GM13976 (cell line): ENCODE measurements at regions not wholly inside any gene's neighbourhood (a gene's known extent, or its start where the extent isn't known, plus 50 kb on each side); places are given as distances from the start of the nearest gene placed in this dataset.

ENCODE experiments used
- DNase-seq: peaks from one replicate; pipeline ENCODE4 v3.0.0; 2012; ENCODE audit warnings: low spot score
- in situ Hi-C: fragments of 300-500 bp; cut with MboI; formaldehyde crosslinking; loops from one replicate; pipeline ENCODE4 v1.12.0; 2022; ENCODE audit warnings: low sequenced_read_pairs, mixed read lengths, inconsistent platforms; ENCODE audit not compliant: unreplicated experiment
- TF ChIP-seq, protein P1 (sequence below): IDR thresholded peaks from 2 replicates; pipeline ENCODE4 v1.5.1; 2012; ENCODE audit warnings: borderline replicate concordance, mild to moderate bottlenecking; ENCODE audit not compliant: insufficient read depth; ENCODE audit errors: extremely low read depth, missing control alignments, control extremely low read depth

- no peak for DNase-seq
- TF ChIP-seq, protein P1, sequence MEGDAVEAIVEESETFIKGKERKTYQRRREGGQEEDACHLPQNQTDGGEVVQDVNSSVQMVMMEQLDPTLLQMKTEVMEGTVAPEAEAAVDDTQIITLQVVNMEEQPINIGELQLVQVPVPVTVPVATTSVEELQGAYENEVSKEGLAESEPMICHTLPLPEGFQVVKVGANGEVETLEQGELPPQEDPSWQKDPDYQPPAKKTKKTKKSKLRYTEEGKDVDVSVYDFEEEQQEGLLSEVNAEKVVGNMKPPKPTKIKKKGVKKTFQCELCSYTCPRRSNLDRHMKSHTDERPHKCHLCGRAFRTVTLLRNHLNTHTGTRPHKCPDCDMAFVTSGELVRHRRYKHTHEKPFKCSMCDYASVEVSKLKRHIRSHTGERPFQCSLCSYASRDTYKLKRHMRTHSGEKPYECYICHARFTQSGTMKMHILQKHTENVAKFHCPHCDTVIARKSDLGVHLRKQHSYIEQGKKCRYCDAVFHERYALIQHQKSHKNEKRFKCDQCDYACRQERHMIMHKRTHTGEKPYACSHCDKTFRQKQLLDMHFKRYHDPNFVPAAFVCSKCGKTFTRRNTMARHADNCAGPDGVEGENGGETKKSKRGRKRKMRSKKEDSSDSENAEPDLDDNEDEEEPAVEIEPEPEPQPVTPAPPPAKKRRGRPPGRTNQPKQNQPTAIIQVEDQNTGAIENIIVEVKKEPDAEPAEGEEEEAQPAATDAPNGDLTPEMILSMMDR: no peak
- in situ Hi-C loops: no loop called here
Observed at GRCh38 chr17:54789101-54789880, 111.4 kb upstream of the TOM1L1 start.

DNA sequence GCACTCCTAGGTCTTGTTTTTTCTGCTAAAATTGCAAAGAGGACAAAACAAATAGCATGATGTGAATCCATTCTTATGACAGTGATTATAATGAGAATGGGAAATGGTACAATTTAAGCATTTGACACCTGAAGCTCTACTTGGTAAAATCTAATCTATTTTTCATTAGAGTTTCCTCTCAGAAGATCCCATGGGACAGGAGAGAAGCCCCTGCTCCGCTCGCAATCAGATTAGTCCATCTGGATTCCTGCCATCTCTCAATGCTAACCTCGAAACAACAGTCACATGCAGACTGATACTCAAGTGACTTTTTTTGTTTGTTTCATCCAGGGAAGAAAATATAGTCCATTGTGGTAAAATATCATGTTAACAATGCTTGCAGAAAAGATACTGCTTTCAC lies 107.4 kb upstream of the TOM1L1 start:
- DNase-seq: no peak
- TF ChIP-seq, protein P1: no peak
- in situ Hi-C loops: no loop called here

GRCh38 chr17:54795046-54795445 lies 105.6 kb upstream of the TOM1L1 start:
- in situ Hi-C loops: no loop called here
- TF ChIP-seq, protein P1: no peak
- DNase-seq: no peak

GRCh38 chr17:54807331-54807730 lies 93.3 kb upstream of the TOM1L1 start:
- TF ChIP-seq, protein P1: no peak
- in situ Hi-C loops: loop anchor here (25.0 kb wide), 1 partner anchor 95 kb away; no protein-coding TSS in a partner anchor
- DNase-seq: no peak

- TF ChIP-seq, protein P1: no peak
- DNase-seq: no peak
- in situ Hi-C loops: loop anchor here (25.0 kb wide), 1 partner anchor 102 kb away; no protein-coding TSS in a partner anchor
Observed at GRCh38 chr17:54813896-54814295, 86.8 kb upstream of the TOM1L1 start.

GRCh38 chr17:54814371-54814770 lies 86.3 kb upstream of the TOM1L1 start:
- no peak for DNase-seq
- TF ChIP-seq, protein P1: no peak
- in situ Hi-C loops: loop anchor here (25.0 kb wide), 1 partner anchor 102 kb away; no protein-coding TSS in a partner anchor
